GM23338 (cell line): ENCODE measurements at regions not wholly inside any gene's neighbourhood (a gene's known extent, or its start where the extent isn't known, plus 50 kb on each side); places are given as distances from the start of the nearest gene placed in this dataset.

Experiments
- ATAC-seq: fragments of 200-7000 bp; cut with Tn5 transposase; 3 replicates; pipeline ENCODE4 v1.9.1; 2020
- DNase-seq: peaks from one replicate; pipeline ENCODE4 v3.0.0-alpha.2; 2015; ENCODE audit warnings: low spot score
- H2AFZ ChIP-seq: fragments of 200-600 bp; sonication (generic); 2 replicates; pipeline ENCODE4 v1.8.0; 2016; ENCODE audit warnings: antibody characterized with exemption, mild to moderate bottlenecking, moderate library complexity
- H3F3A ChIP-seq: fragments of 200-600 bp; sonication (generic); replicated peaks from 2 replicates; pipeline ENCODE4 v1.8.0; 2017; ENCODE audit warnings: antibody characterized with exemption, mixed run types, low read depth
- H3K27ac ChIP-seq: fragments of 200-600 bp; sonication (generic); 2 replicates; pipeline ENCODE4 v1.6.1; 2016; ENCODE audit warnings: low read depth
- H3K27me3 ChIP-seq: fragments of 200-600 bp; sonication (generic); 2 replicates; pipeline ENCODE4 v1.8.0; 2016; ENCODE audit warnings: mild to moderate bottlenecking, mixed run types, moderate library complexity; ENCODE audit not compliant: insufficient read depth
- H3K36me3 ChIP-seq: fragments of 200-600 bp; sonication (generic); 2 replicates; pipeline ENCODE4 v1.8.0; 2016; ENCODE audit warnings: mild to moderate bottlenecking; ENCODE audit not compliant: insufficient read depth
- H3K4me1 ChIP-seq: fragments of 200-600 bp; sonication (generic); 2 replicates; pipeline ENCODE4 v1.8.0; 2016; ENCODE audit warnings: mild to moderate bottlenecking, moderate library complexity; ENCODE audit not compliant: insufficient read depth
- H3K4me2 ChIP-seq: fragments of 200-600 bp; sonication (generic); 2 replicates; pipeline ENCODE4 v1.7.1; 2017; ENCODE audit warnings: mixed run types
- H3K4me3 ChIP-seq: fragments of 200-600 bp; sonication (generic); 2 replicates; pipeline ENCODE4 v1.6.1; 2016; ENCODE audit warnings: mixed run types
- H3K79me2 ChIP-seq: fragments of 200-600 bp; sonication (generic); replicated peaks from 2 replicates; pipeline ENCODE4 v1.8.0; 2017; ENCODE audit warnings: mild to moderate bottlenecking; ENCODE audit not compliant: insufficient read depth
- H3K9me2 ChIP-seq: fragments of 200-600 bp; sonication (generic); 2 replicates; pipeline ENCODE4 v1.8.0; 2017; ENCODE audit not compliant: insufficient read depth
- H4K20me1 ChIP-seq: fragments of 200-600 bp; sonication (generic); replicated peaks from 2 replicates; pipeline ENCODE4 v1.8.0; 2017; ENCODE audit warnings: mild to moderate bottlenecking; ENCODE audit not compliant: insufficient read depth
- H3K27ac Mint-ChIP-seq: 2 replicates; pipeline ENCODE4 v1.8.0; 2020; ENCODE audit warnings: inconsistent platforms, mild to moderate bottlenecking, moderate library complexity, mixed read lengths
- H3K27me3 Mint-ChIP-seq: 3 replicates; pipeline ENCODE4 v1.8.0; 2022; ENCODE audit warnings: low read depth, mild to moderate bottlenecking, moderate library complexity, mixed read lengths, inconsistent platforms; ENCODE audit not compliant: insufficient read depth, poor library complexity
- H3K36me3 Mint-ChIP-seq: 3 replicates; pipeline ENCODE4 v1.8.0; 2021; ENCODE audit warnings: low read depth, mild to moderate bottlenecking, inconsistent platforms, moderate library complexity, mixed read lengths
- H3K4me1 Mint-ChIP-seq: 3 replicates; pipeline ENCODE4 v1.8.0; 2020; ENCODE audit warnings: mild to moderate bottlenecking, inconsistent platforms, mixed read lengths
- H3K4me3 Mint-ChIP-seq: 3 replicates; pipeline ENCODE4 v1.8.0; 2021; ENCODE audit warnings: moderate library complexity, mild to moderate bottlenecking, inconsistent platforms, mixed read lengths
- H3K9me3 Mint-ChIP-seq: 3 replicates; pipeline ENCODE4 v1.8.0; 2020; ENCODE audit warnings: moderate library complexity, mild to moderate bottlenecking, inconsistent platforms, mixed read lengths
- CREB1 ChIP-seq: fragments of 250-450 bp; sonication (Bioruptor Pico); IDR thresholded peaks from 2 replicates; pipeline ENCODE4 v1.5.0; 2020; ENCODE audit warnings: low read depth, mild to moderate bottlenecking, moderate library complexity
- EZH2 ChIP-seq: fragments of 200-600 bp; sonication (generic); IDR thresholded peaks from one replicate; pipeline ENCODE4 v1.8.0; 2017; ENCODE audit warnings: antibody characterized with exemption, mild to moderate bottlenecking, low read depth; ENCODE audit not compliant: unreplicated experiment
- EZH2phosphoT487 ChIP-seq: fragments of 200-600 bp; sonication (generic); IDR thresholded peaks from one replicate; pipeline ENCODE4 v1.8.1; 2018; ENCODE audit warnings: antibody characterized with exemption; ENCODE audit not compliant: unreplicated experiment
- JUNB ChIP-seq: IDR thresholded peaks from one replicate; pipeline ENCODE4 v1.6.1; 2016; ENCODE audit warnings: antibody characterized with exemption; ENCODE audit not compliant: unreplicated experiment
- NANOG ChIP-seq: IDR thresholded peaks from 2 replicates; pipeline ENCODE4 v1.6.1; 2016; ENCODE audit warnings: antibody characterized with exemption, borderline replicate concordance
- POLR2AphosphoS5 ChIP-seq: IDR thresholded peaks from 2 replicates; pipeline ENCODE4 v1.6.1; 2016; ENCODE audit warnings: antibody characterized with exemption, low read depth
- STAT1 ChIP-seq: IDR thresholded peaks from one replicate; pipeline ENCODE4 v1.6.1; 2016; ENCODE audit warnings: antibody characterized with exemption; ENCODE audit not compliant: unreplicated experiment
- ZNF114 ChIP-seq: fragments of 250-450 bp; sonication (Bioruptor Pico); IDR thresholded peaks from 2 replicates; pipeline ENCODE4 v1.5.0; 2020; ENCODE audit warnings: mild to moderate bottlenecking, moderate library complexity
- ZNF331 ChIP-seq: fragments of 250-450 bp; sonication (Bioruptor Pico); IDR thresholded peaks from 2 replicates; pipeline ENCODE4 v1.5.0; 2020; ENCODE audit warnings: low read depth, mild to moderate bottlenecking, moderate library complexity
- ZNF462 ChIP-seq: fragments of 250-450 bp; sonication (Bioruptor Pico); IDR thresholded peaks from 2 replicates; pipeline ENCODE4 v1.5.0; 2020; ENCODE audit warnings: mild to moderate bottlenecking, moderate library complexity
- TF ChIP-seq, protein P1 (sequence below): IDR thresholded peaks from one replicate; pipeline ENCODE4 v1.6.1; 2018; ENCODE audit warnings: antibody characterized with exemption; ENCODE audit not compliant: unreplicated experiment
- TF ChIP-seq, protein P2 (sequence below): IDR thresholded peaks from 2 replicates; pipeline ENCODE4 v1.6.1; 2016; ENCODE audit warnings: antibody characterized with exemption

- no peaks in the 10 kb centered on the region for H3K27me3 Mint-ChIP-seq
- peaks cover 8% of the 10 kb centered on the region; the same call in 2 of the 3 replicates for H3K4me1 Mint-ChIP-seq
- no peak overlapping the region for H3K27ac Mint-ChIP-seq
- Histone ChIP-seq H4K20me1 (no peaks in the 10 kb centered on the region), H3K4me3 (no peak overlapping the region), H3K27ac (no peak overlapping the region), H3K4me1 (no peaks in the 10 kb centered on the region), H2AFZ (no peak overlapping the region), H3K27me3 (no peaks in the 10 kb centered on the region), H3K36me3 (no peaks in the 10 kb centered on the region), H3K79me2 (no peaks in the 10 kb centered on the region), H3K4me2 (no peak overlapping the region), H3F3A (no peaks in the 10 kb centered on the region), H3K9me2 (peaks cover 7% of the 10 kb centered on the region; the same call in 1 of the 2 replicates)
- no peak for ATAC-seq
- no peaks in the 10 kb centered on the region for H3K9me3 Mint-ChIP-seq
- no peaks in the 10 kb centered on the region for H3K36me3 Mint-ChIP-seq
- no peak for DNase-seq
- H3K4me3 Mint-ChIP-seq = no peak overlapping the region
- TF ChIP-seq ZNF462 = no peak
- TF ChIP-seq, protein P1, sequence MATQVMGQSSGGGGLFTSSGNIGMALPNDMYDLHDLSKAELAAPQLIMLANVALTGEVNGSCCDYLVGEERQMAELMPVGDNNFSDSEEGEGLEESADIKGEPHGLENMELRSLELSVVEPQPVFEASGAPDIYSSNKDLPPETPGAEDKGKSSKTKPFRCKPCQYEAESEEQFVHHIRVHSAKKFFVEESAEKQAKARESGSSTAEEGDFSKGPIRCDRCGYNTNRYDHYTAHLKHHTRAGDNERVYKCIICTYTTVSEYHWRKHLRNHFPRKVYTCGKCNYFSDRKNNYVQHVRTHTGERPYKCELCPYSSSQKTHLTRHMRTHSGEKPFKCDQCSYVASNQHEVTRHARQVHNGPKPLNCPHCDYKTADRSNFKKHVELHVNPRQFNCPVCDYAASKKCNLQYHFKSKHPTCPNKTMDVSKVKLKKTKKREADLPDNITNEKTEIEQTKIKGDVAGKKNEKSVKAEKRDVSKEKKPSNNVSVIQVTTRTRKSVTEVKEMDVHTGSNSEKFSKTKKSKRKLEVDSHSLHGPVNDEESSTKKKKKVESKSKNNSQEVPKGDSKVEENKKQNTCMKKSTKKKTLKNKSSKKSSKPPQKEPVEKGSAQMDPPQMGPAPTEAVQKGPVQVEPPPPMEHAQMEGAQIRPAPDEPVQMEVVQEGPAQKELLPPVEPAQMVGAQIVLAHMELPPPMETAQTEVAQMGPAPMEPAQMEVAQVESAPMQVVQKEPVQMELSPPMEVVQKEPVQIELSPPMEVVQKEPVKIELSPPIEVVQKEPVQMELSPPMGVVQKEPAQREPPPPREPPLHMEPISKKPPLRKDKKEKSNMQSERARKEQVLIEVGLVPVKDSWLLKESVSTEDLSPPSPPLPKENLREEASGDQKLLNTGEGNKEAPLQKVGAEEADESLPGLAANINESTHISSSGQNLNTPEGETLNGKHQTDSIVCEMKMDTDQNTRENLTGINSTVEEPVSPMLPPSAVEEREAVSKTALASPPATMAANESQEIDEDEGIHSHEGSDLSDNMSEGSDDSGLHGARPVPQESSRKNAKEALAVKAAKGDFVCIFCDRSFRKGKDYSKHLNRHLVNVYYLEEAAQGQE = no peak
- TF ChIP-seq ZNF331 (CRISPR knock-in tag) = no peak
- TF ChIP-seq CREB1 (CRISPR knock-in tag) = no peak
- TF ChIP-seq, protein P2, sequence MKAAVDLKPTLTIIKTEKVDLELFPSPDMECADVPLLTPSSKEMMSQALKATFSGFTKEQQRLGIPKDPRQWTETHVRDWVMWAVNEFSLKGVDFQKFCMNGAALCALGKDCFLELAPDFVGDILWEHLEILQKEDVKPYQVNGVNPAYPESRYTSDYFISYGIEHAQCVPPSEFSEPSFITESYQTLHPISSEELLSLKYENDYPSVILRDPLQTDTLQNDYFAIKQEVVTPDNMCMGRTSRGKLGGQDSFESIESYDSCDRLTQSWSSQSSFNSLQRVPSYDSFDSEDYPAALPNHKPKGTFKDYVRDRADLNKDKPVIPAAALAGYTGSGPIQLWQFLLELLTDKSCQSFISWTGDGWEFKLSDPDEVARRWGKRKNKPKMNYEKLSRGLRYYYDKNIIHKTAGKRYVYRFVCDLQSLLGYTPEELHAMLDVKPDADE = no peak
- no peak for TF ChIP-seq EZH2
- TF ChIP-seq STAT1 = no peak
- no peak for TF ChIP-seq POLR2AphosphoS5
- no peak for TF ChIP-seq JUNB
- no peak for TF ChIP-seq NANOG
- no peak for TF ChIP-seq ZNF114
- no peak for TF ChIP-seq EZH2phosphoT487
These were observed 159.7 kb downstream of the PAH start for GRCh38 chr12:102757154-102757881.
